Fibroblast of villous mesenchyme (primary cell): ENCODE measurements at regions not wholly inside any gene's neighbourhood (a gene's known extent, or its start where the extent isn't known, plus 50 kb on each side); places are given as distances from the start of the nearest gene placed in this dataset.

Experiments used
- DNase-seq: peaks from one replicate; pipeline ENCODE4 v3.0.0-alpha.2; 2010; ENCODE audit warnings: low read depth
- H3K4me3 ChIP-seq: 2 replicates; pipeline ENCODE4 v1.5.1; 2011; ENCODE audit warnings: low read depth, mild to moderate bottlenecking, low read length
- TF ChIP-seq, protein P1 (sequence below): IDR thresholded peaks from 2 replicates; pipeline ENCODE4 v1.5.1; 2012; ENCODE audit warnings: low read depth, mild to moderate bottlenecking, low read length; ENCODE audit not compliant: insufficient read depth

- H3K4me3 ChIP-seq: no peak overlapping the region
- TF ChIP-seq, protein P1, sequence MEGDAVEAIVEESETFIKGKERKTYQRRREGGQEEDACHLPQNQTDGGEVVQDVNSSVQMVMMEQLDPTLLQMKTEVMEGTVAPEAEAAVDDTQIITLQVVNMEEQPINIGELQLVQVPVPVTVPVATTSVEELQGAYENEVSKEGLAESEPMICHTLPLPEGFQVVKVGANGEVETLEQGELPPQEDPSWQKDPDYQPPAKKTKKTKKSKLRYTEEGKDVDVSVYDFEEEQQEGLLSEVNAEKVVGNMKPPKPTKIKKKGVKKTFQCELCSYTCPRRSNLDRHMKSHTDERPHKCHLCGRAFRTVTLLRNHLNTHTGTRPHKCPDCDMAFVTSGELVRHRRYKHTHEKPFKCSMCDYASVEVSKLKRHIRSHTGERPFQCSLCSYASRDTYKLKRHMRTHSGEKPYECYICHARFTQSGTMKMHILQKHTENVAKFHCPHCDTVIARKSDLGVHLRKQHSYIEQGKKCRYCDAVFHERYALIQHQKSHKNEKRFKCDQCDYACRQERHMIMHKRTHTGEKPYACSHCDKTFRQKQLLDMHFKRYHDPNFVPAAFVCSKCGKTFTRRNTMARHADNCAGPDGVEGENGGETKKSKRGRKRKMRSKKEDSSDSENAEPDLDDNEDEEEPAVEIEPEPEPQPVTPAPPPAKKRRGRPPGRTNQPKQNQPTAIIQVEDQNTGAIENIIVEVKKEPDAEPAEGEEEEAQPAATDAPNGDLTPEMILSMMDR: no peak
- no peak for DNase-seq
Observed at GRCh38 chr13:90696656-90697055, 650.8 kb upstream of the MIR17HG start.

DNA sequence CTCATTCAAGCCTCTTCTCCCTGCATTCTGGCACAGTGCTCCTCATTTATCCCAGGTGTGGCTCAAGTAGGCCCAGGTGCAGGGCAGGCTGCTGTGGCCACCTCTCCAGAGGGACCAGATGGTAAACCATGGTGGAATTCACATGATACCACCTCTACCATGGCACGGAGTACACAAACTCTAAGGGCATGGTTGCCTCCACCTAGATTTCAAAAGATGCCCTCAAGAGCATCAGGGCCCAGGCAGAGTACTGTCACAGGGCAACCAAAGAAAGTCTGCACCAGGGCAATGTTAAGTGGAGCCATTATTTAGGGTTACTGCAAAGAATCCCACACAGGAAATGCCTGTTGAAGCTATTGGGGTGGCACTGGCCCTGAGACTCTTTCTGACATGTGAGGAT, 647.1 kb upstream of the MIR17HG start:
- H3K4me3 ChIP-seq: no peak overlapping the region
- TF ChIP-seq, protein P1: no peak
- no peak for DNase-seq

GRCh38 chr13:90701264-90701663, 646.2 kb upstream of the MIR17HG start:
- TF ChIP-seq, protein P1: no peak
- no peak for DNase-seq
- no peak overlapping the region for H3K4me3 ChIP-seq

DNA sequence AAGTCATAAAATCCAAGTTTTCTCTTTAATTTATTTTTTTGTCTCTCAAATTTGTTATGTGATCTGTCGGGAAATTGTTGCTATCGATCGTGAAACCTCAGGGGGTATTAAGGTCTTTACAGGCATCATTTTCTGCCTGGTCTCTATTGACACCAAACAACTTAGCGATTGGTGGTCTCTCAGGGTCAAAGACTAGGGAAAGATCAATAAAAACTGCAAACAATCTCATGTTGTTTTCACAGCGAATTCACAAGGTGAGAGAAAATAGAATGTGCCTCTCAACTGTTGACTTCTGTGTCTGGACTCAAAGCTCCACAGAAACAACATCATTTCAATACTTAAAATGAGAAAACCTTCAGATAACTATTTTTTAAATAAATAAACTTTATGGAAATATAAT, 645.4 kb upstream of the MIR17HG start:
- DNase-seq: no peak
- H3K4me3 ChIP-seq: no peak overlapping the region
- TF ChIP-seq, protein P1: no peak

GRCh38 chr13:90706631-90707030, 640.9 kb upstream of the MIR17HG start:
- no peak for DNase-seq
- TF ChIP-seq, protein P1: no peak
- no peak overlapping the region for H3K4me3 ChIP-seq

- H3K4me3 ChIP-seq: no peak overlapping the region
- no peak for DNase-seq
- TF ChIP-seq, protein P1: no peak
Observed at GRCh38 chr13:90708128-90708527, 639.4 kb upstream of the MIR17HG start.

- DNase-seq: no peak
- TF ChIP-seq, protein P1: no peak
Observed at GRCh38 chr13:90709319-90709718, 638.2 kb upstream of the MIR17HG start.

More at GRCh38 chr13:90709319-90709718, 638.2 kb upstream of the MIR17HG start:
- no peak overlapping the region for H3K4me3 ChIP-seq
